GM12878 (cell line): ENCODE measurements at regions not wholly inside any gene's neighbourhood (a gene's known extent, or its start where the extent isn't known, plus 50 kb on each side); places are given as distances from the start of the nearest gene placed in this dataset.

Experiments
- ATAC-seq: fragments of 200-7000 bp; cut with Tn5 transposase; 3 replicates; pipeline ENCODE4 v1.9.1; 2020; ENCODE audit warnings: mild to moderate bottlenecking, moderate library complexity
- BruUV-seq: library from RNA; stranded (reverse); fragments of 400-500 nt; replicated peaks from 2 replicates; lab custom pipeline; 2021; lab: Mats Ljungman, UMichigan
- CTCF ChIA-PET: fragments of 300-600 bp; sonication (Branson Sonifier 250); formaldehyde crosslinking; extraction: SDS; loops from one replicate; lab custom pipeline; 2021; ENCODE audit warnings: inconsistent platforms; lab: Yijun Ruan, JAX
- POLR2A ChIA-PET: fragments of 350-600 bp; formaldehyde crosslinking; extraction: SDS; loops from one replicate; lab custom pipeline; 2021; ENCODE audit warnings: inconsistent platforms; lab: Charles Lee
- RAD21 ChIA-PET: fragments of 300-600 bp; sonication (Branson Sonifier 250); formaldehyde crosslinking; loops from one replicate; lab custom pipeline; 2023; ENCODE audit warnings: antibody characterized with exemption; ENCODE audit not compliant: unreplicated experiment; lab: Charles Lee
- SMC1A ChIA-PET: fragments of 300-600 bp; sonication (Branson Sonifier 250); formaldehyde crosslinking; loops from one replicate; lab custom pipeline; 2023; ENCODE audit not compliant: unreplicated experiment, uncharacterized antibody; lab: Charles Lee
- DNase-seq: peaks from one replicate; pipeline ENCODE4 v3.0.0-alpha.2; 2011; ENCODE audit warnings: low read depth, low spot score
- FAIRE-seq: peaks from 3 replicates; lab custom pipeline; 2011; peaks lifted over from hg19 to GRCh38; lab: Jason Lieb, UNC
- H2AFZ ChIP-seq: 2 replicates; pipeline ENCODE4 v1.6.0; 2011; ENCODE audit warnings: low read depth, low read length, control low read depth; ENCODE audit not compliant: control insufficient read depth
- H3K27ac ChIP-seq: 2 replicates; pipeline ENCODE4 v1.5.1; 2011; ENCODE audit warnings: control low read depth; ENCODE audit not compliant: control insufficient read depth, insufficient read depth
- H3K27me3 ChIP-seq, 2 experiments: replicated peaks in 1 of 2; 2 replicates each; pipeline versions ENCODE4 v1.6.0 to v1.6.1; 2011; ENCODE audit warnings: low read length in 1 of 2; ENCODE audit not compliant: control insufficient read depth in 2 of 2, insufficient read depth in 2 of 2
- H3K36me3 ChIP-seq, 2 experiments: 2 replicates each; pipeline ENCODE4 v1.5.1; 2011; ENCODE audit warnings: low read length in 1 of 2; ENCODE audit not compliant: control insufficient read depth in 2 of 2, insufficient read depth in 2 of 2
- H3K4me1 ChIP-seq: 2 replicates; pipeline ENCODE4 v1.6.1; 2011; ENCODE audit warnings: mild to moderate bottlenecking, low read length, moderate library complexity, mixed read lengths; ENCODE audit not compliant: control insufficient read depth, insufficient read depth
- H3K4me2 ChIP-seq: 2 replicates; pipeline ENCODE4 v1.6.0; 2011; ENCODE audit warnings: control low read depth; ENCODE audit not compliant: control insufficient read depth, insufficient read depth
- H3K4me3 ChIP-seq: fragments of 200-600 bp; sonication (generic); 2 replicates; pipeline ENCODE4 v1.5.1; 2016
- H3K79me2 ChIP-seq: 2 replicates; pipeline ENCODE4 v1.6.0; 2011; ENCODE audit warnings: low read length; ENCODE audit not compliant: control insufficient read depth, insufficient read depth
- H3K9ac ChIP-seq: 2 replicates; pipeline ENCODE4 v1.8.0; 2011; ENCODE audit warnings: low read length, control low read depth, mixed read lengths; ENCODE audit not compliant: control insufficient read depth, insufficient read depth
- H3K9me3 ChIP-seq: replicated peaks from 3 replicates; pipeline ENCODE4 v1.5.1; 2011; ENCODE audit warnings: mild to moderate bottlenecking, low read length; ENCODE audit not compliant: control insufficient read depth, insufficient read depth
- H4K20me1 ChIP-seq: 2 replicates; pipeline ENCODE4 v1.6.0; 2011; ENCODE audit not compliant: control insufficient read depth, insufficient read depth
- BMI1 ChIP-seq: fragments of 450-650 bp; IDR thresholded peaks from 2 replicates; pipeline ENCODE4 v1.6.1; 2016; ENCODE audit warnings: mild to moderate bottlenecking, moderate library complexity, borderline replicate concordance
- CEBPB ChIP-seq, 2 experiments: fragments of 150-350 bp in 1 of 2; IDR thresholded peaks; 2 replicates each; pipeline ENCODE4 v1.6.1; 2012 to 2014; ENCODE audit warnings: low read depth in 2 of 2, low read length in 2 of 2, borderline replicate concordance in 1 of 2, inconsistent platforms in 1 of 2
- CREB1 ChIP-seq: IDR thresholded peaks from 2 replicates; pipeline ENCODE4 v1.6.1; 2012; ENCODE audit warnings: low read depth, mild to moderate bottlenecking, inconsistent platforms
- HDAC6 ChIP-seq: fragments of 200-600 bp; sonication (generic); IDR thresholded peaks from one replicate; pipeline ENCODE4 v1.8.0; 2017; ENCODE audit warnings: antibody characterized with exemption; ENCODE audit not compliant: unreplicated experiment
- MEF2B ChIP-seq: fragments of 450-650 bp; IDR thresholded peaks from 2 replicates; pipeline ENCODE4 v1.6.1; 2018; ENCODE audit warnings: mild to moderate bottlenecking, moderate library complexity; ENCODE audit not compliant: partially characterized antibody, poor library complexity, severe bottlenecking
- NFYA ChIP-seq: IDR thresholded peaks from 2 replicates; pipeline ENCODE4 v1.6.1; 2011; ENCODE audit warnings: low read depth, mild to moderate bottlenecking, low read length, improper control_type of control experiment, borderline replicate concordance
- RBBP5 ChIP-seq: fragments of 200-600 bp; sonication (generic); conservative IDR thresholded peaks from 2 replicates; pipeline ENCODE4 v1.6.1; 2016
- SRF ChIP-seq, 2 experiments: IDR thresholded peaks; 2 replicates each; pipeline ENCODE4 v1.6.1; 2011; ENCODE audit warnings: low read depth in 2 of 2, low read length in 2 of 2, mild to moderate bottlenecking in 1 of 2, moderate library complexity in 1 of 2
- TCF7 ChIP-seq: IDR thresholded peaks from 2 replicates; pipeline ENCODE4 v1.6.1; 2014; ENCODE audit warnings: antibody characterized with exemption, borderline replicate concordance
- YY1 ChIP-seq: IDR thresholded peaks from 2 replicates; pipeline ENCODE4 v1.6.1; 2011; ENCODE audit warnings: low read depth, mild to moderate bottlenecking, low read length
- ZSCAN29 ChIP-seq: fragments of 450-650 bp; IDR thresholded peaks from 2 replicates; pipeline ENCODE4 v1.6.1; 2017; ENCODE audit warnings: mild to moderate bottlenecking, moderate library complexity
- WGBS: methylation state at CpG from one replicate; pipeline ENCODE4 v1.1.6; 2016; ENCODE audit warnings: low lambda C conversion rate; ENCODE audit not compliant: insufficient replicate concordance, insufficient coverage; ENCODE audit errors: missing lambda C conversion rate; 5-methylcytosine and 5-hydroxymethylcytosine counted together
- in situ Hi-C: fragments of 300-500 bp; cut with MboI; formaldehyde crosslinking; loops from 9 replicates; pipeline ENCODE4 v1.14.3; 2018; ENCODE audit warnings: mixed read lengths
- intact Hi-C: fragments of 100-400 bp; cut with micrococcal nuclease; formaldehyde crosslinking; loops from one replicate; pipeline ENCODE4 v1.14.2; 2022; ENCODE audit not compliant: unreplicated experiment
- TF ChIP-seq, protein P1 (sequence below): fragments of 450-650 bp; IDR thresholded peaks from 2 replicates; pipeline ENCODE4 v1.6.1; 2018; ENCODE audit warnings: mild to moderate bottlenecking, low read depth, moderate library complexity; ENCODE audit not compliant: partially characterized antibody
- TF ChIP-seq, protein P2 (sequence below): fragments of 450-650 bp; formaldehyde crosslinking; IDR thresholded peaks from 2 replicates; pipeline ENCODE4 v1.5.0; 2022; ENCODE audit warnings: mild to moderate bottlenecking, missing genetic modification characterization
- TF ChIP-seq, protein P3 (sequence below): fragments of 450-650 bp; IDR thresholded peaks from 2 replicates; pipeline ENCODE4 v1.6.1; 2016; ENCODE audit warnings: mild to moderate bottlenecking, moderate library complexity, borderline replicate concordance

DNA sequence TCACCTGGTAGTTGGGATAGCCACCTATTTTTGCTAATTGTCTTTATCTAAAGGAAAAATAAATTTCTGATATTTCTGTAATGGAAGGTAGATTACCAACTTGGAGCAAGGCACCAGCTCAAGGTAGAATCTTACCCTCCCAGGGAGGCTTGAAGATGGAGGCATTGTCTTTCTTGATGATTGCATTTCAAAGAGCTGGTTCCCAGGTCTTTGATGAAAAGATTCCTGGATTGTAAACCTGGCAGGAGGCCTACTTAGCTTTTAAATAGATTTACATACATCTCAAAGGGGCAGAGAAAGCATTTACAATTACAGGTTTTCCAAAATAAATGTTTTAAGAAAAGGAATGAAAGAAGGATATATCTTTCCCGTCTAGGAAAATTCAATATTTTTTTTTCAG lies 729.2 kb downstream of the LRFN5 start (continued):
- TF ChIP-seq YY1 (no peak), HDAC6 (no peak), ZSCAN29 (no peak), CREB1 (no peak)
- TF ChIP-seq, protein P1, sequence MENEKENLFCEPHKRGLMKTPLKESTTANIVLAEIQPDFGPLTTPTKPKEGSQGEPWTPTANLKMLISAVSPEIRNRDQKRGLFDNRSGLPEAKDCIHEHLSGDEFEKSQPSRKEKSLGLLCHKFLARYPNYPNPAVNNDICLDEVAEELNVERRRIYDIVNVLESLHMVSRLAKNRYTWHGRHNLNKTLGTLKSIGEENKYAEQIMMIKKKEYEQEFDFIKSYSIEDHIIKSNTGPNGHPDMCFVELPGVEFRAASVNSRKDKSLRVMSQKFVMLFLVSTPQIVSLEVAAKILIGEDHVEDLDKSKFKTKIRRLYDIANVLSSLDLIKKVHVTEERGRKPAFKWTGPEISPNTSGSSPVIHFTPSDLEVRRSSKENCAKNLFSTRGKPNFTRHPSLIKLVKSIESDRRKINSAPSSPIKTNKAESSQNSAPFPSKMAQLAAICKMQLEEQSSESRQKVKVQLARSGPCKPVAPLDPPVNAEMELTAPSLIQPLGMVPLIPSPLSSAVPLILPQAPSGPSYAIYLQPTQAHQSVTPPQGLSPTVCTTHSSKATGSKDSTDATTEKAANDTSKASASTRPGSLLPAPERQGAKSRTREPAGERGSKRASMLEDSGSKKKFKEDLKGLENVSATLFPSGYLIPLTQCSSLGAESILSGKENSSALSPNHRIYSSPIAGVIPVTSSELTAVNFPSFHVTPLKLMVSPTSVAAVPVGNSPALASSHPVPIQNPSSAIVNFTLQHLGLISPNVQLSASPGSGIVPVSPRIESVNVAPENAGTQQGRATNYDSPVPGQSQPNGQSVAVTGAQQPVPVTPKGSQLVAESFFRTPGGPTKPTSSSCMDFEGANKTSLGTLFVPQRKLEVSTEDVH, result no peak

DNA sequence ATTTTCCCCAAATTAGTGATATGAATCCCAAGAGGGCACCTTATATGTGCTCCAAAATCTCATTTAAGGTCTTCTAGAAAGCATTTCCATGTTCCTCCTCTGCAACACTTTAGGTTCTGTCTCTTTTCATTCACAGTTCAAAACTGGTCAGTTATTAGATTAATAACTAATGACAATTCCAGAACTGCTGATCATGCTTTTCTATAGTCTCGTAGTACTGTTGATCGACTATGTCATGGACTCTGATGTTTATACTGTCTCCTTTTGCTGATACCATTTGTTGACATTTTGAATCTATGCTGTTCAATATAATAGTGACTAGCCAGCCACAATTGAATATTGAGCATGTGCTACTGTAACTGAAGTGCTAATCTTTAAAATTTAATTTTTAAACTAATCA lies 728.3 kb downstream of the LRFN5 start:
- SMC1A ChIA-PET, result no interaction called here
- Histone ChIP-seq H3K9me3 (no peaks in the 10 kb centered on the region), H3K27ac (no peak overlapping the region), H4K20me1 (no peaks in the 10 kb centered on the region), H3K4me3 (no peak overlapping the region), H3K79me2 (no peaks in the 10 kb centered on the region), H3K4me1 (no peaks in the 10 kb centered on the region), H3K9ac (no peak overlapping the region), H2AFZ (no peak overlapping the region), H3K4me2 (no peak overlapping the region), H3K27me3 (no peaks in the 10 kb centered on the region), H3K36me3 (no peaks in the 10 kb centered on the region)
- in situ Hi-C loops, result no loop called here
- FAIRE-seq (no peak), ATAC-seq (no peak), DNase-seq (no peak)
- WGBS, result 66% methylated on average over 2 of the region's 2 CpGs
- intact Hi-C loops, result no loop called here
- POLR2A ChIA-PET, result no interaction called here
- RAD21 ChIA-PET, result no interaction called here
- no TSS peak for BruUV-seq
- CTCF ChIA-PET, result no interaction called here
- TF ChIP-seq SRF (IDR thresholded peaks at IDR 0.05; ENCODE audit: low read depth in 2 of 2, low read length in 2 of 2) (no peak), NFYA (no peak), CEBPB (IDR thresholded peaks at IDR 0.05; ENCODE audit: borderline replicate concordance in 1 of 2, low read depth in 2 of 2, low read length in 2 of 2) (no peak), BMI1 (no peak), MEF2B (no peak), TCF7 (no peak), RBBP5 (no peak)
- TF ChIP-seq, protein P2, sequence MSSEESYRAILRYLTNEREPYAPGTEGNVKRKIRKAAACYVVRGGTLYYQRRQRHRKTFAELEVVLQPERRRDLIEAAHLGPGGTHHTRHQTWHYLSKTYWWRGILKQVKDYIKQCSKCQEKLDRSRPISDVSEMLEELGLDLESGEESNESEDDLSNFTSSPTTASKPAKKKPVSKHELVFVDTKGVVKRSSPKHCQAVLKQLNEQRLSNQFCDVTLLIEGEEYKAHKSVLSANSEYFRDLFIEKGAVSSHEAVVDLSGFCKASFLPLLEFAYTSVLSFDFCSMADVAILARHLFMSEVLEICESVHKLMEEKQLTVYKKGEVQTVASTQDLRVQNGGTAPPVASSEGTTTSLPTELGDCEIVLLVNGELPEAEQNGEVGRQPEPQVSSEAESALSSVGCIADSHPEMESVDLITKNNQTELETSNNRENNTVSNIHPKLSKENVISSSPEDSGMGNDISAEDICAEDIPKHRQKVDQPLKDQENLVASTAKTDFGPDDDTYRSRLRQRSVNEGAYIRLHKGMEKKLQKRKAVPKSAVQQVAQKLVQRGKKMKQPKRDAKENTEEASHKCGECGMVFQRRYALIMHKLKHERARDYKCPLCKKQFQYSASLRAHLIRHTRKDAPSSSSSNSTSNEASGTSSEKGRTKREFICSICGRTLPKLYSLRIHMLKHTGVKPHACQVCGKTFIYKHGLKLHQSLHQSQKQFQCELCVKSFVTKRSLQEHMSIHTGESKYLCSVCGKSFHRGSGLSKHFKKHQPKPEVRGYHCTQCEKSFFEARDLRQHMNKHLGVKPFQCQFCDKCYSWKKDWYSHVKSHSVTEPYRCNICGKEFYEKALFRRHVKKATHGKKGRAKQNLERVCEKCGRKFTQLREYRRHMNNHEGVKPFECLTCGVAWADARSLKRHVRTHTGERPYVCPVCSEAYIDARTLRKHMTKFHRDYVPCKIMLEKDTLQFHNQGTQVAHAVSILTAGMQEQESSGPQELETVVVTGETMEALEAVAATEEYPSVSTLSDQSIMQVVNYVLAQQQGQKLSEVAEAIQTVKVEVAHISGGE (CRISPR knock-in tag), result no peak
- TF ChIP-seq, protein P3, sequence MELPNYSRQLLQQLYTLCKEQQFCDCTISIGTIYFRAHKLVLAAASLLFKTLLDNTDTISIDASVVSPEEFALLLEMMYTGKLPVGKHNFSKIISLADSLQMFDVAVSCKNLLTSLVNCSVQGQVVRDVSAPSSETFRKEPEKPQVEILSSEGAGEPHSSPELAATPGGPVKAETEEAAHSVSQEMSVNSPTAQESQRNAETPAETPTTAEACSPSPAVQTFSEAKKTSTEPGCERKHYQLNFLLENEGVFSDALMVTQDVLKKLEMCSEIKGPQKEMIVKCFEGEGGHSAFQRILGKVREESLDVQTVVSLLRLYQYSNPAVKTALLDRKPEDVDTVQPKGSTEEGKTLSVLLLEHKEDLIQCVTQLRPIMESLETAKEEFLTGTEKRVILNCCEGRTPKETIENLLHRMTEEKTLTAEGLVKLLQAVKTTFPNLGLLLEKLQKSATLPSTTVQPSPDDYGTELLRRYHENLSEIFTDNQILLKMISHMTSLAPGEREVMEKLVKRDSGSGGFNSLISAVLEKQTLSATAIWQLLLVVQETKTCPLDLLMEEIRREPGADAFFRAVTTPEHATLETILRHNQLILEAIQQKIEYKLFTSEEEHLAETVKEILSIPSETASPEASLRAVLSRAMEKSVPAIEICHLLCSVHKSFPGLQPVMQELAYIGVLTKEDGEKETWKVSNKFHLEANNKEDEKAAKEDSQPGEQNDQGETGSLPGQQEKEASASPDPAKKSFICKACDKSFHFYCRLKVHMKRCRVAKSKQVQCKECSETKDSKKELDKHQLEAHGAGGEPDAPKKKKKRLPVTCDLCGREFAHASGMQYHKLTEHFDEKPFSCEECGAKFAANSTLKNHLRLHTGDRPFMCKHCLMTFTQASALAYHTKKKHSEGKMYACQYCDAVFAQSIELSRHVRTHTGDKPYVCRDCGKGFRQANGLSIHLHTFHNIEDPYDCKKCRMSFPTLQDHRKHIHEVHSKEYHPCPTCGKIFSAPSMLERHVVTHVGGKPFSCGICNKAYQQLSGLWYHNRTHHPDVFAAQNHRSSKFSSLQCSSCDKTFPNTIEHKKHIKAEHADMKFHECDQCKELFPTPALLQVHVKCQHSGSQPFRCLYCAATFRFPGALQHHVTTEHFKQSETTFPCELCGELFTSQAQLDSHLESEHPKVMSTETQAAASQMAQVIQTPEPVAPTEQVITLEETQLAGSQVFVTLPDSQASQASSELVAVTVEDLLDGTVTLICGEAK, result no peak
